IMR-90 (cell line): ENCODE measurements at regions not wholly inside any gene's neighbourhood (a gene's known extent, or its start where the extent isn't known, plus 50 kb on each side); places are given as distances from the start of the nearest gene placed in this dataset.

ENCODE experiments used
- BHLHE40 ChIP-seq: fragments of 150-350 bp; IDR thresholded peaks from 2 replicates; pipeline ENCODE4 v1.6.1; 2016; ENCODE audit warnings: mild to moderate bottlenecking, low read depth, low read length
- CEBPB ChIP-seq: IDR thresholded peaks from 2 replicates; pipeline ENCODE4 v1.6.1; 2012; ENCODE audit warnings: low read depth, low read length, improper control_type of control experiment
- CTCF ChIP-seq: conservative IDR thresholded peaks from 2 replicates; pipeline ENCODE4 v1.5.1; 2012; ENCODE audit warnings: mild to moderate bottlenecking, low read depth, low read length, improper control_type of control experiment
- MAFK ChIP-seq: IDR thresholded peaks from 2 replicates; pipeline ENCODE4 v1.6.1; 2012; ENCODE audit warnings: low read depth, low read length, improper control_type of control experiment
- POLR2A ChIP-seq: IDR thresholded peaks from 2 replicates; pipeline ENCODE4 v1.6.1; 2012; ENCODE audit warnings: mild to moderate bottlenecking, low read depth, low read length
- RAD21 ChIP-seq: IDR thresholded peaks from 2 replicates; pipeline ENCODE4 v1.6.1; 2012; ENCODE audit warnings: low read length, improper control_type of control experiment
- RCOR1 ChIP-seq: IDR thresholded peaks from 2 replicates; pipeline ENCODE4 v1.6.1; 2012; ENCODE audit warnings: mild to moderate bottlenecking, low read length, improper control_type of control experiment; ENCODE audit not compliant: insufficient replicate concordance
- USF2 ChIP-seq: fragments of 150-350 bp; IDR thresholded peaks from 2 replicates; pipeline ENCODE4 v1.6.1; 2017; ENCODE audit warnings: mild to moderate bottlenecking, antibody characterized with exemption, low read length, low read depth

- TF ChIP-seq CTCF (no peak), POLR2A (no peak), MAFK (no peak), BHLHE40 (no peak), RCOR1 (no peak), RAD21 (no peak), USF2 (no peak), CEBPB (no peak)
Measured at GRCh38 chr15:47997195-47998080, 123.4 kb upstream of the SLC24A5 start.
